ENCODE measurements at regions not wholly inside any gene's neighbourhood (a gene's known extent, or its start where the extent isn't known, plus 50 kb on each side); places are given as distances from the start of the nearest gene placed in this dataset.

GRCh38 chr1:221858818-221859611 lies 117.1 kb upstream of the DUSP10 start:
- TF ChIP-seq POLR2A (IDR thresholded peaks at IDR 0.05): no peak
- no peak for TF ChIP-seq POLR2AphosphoS5 (IDR thresholded peaks at IDR 0.05)
- no peak for TF ChIP-seq CTCF (IDR thresholded peaks at IDR 0.05)

All from prostate gland (tissue), 2 donors.